ENCODE measurements at regions not wholly inside any gene's neighbourhood (a gene's known extent, or its start where the extent isn't known, plus 50 kb on each side); places are given as distances from the start of the nearest gene placed in this dataset.

GRCh38 chr20:53769041-53769440 lies 175.4 kb upstream of the ZNF217 start:
- TF ChIP-seq, protein P1, sequence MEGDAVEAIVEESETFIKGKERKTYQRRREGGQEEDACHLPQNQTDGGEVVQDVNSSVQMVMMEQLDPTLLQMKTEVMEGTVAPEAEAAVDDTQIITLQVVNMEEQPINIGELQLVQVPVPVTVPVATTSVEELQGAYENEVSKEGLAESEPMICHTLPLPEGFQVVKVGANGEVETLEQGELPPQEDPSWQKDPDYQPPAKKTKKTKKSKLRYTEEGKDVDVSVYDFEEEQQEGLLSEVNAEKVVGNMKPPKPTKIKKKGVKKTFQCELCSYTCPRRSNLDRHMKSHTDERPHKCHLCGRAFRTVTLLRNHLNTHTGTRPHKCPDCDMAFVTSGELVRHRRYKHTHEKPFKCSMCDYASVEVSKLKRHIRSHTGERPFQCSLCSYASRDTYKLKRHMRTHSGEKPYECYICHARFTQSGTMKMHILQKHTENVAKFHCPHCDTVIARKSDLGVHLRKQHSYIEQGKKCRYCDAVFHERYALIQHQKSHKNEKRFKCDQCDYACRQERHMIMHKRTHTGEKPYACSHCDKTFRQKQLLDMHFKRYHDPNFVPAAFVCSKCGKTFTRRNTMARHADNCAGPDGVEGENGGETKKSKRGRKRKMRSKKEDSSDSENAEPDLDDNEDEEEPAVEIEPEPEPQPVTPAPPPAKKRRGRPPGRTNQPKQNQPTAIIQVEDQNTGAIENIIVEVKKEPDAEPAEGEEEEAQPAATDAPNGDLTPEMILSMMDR (IDR thresholded peaks at IDR 0.05 in 8 of 11, conservative IDR thresholded peaks at IDR 0.05 in 3 of 11): no peak
- TF ChIP-seq POLR2A (IDR thresholded peaks at IDR 0.05) (no peak), POLR2AphosphoS5 (IDR thresholded peaks at IDR 0.05) (no peak)
- Histone ChIP-seq H3K4me3 (no peak overlapping the region), H3K36me3 (no peaks in the 10 kb centered on the region), H3K9me3 (no peaks in the 10 kb centered on the region), H3K27me3 (replicated peaks in 1 of 7) (no peaks in the 10 kb centered on the region), H3K4me1 (peaks cover 0 to 11% (median 4%) of the 10 kb centered on the region in 6 donors), H3K27ac (no peak overlapping the region)
- intact Hi-C loops (cut with DNase I; ENCODE audit: low total_unique reads): no loop called here
- no peak for DNase-seq
- WGBS, 5 donors: 79 to 94% (median 91%) methylated on average over 5 of the region's 5 CpGs

DNA sequence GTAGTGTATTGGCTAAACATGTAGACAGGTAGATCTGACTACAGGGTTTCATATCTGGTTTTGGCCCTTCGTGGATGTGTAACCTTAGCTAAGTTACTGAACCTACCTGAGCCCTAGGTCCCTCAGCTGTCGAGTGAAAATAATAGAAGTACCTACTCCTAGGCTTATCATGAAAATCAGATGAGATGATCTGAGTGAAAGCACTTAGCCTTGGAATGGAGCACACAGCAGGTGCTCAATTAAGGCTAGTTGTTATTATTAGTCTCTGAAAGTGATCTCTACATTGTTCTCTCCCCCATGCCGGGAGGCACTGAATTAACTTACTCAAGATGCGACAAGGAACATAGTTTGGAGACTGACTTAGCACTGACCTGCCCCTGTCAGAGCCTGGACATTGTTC lies 174.7 kb upstream of the ZNF217 start:
- H3K4me3 ChIP-seq: no peak overlapping the region
- peaks cover 0 to 11% (median 4%) of the 10 kb centered on the region in 6 donors for H3K4me1 ChIP-seq
- no peaks in the 10 kb centered on the region for H3K27me3 ChIP-seq (replicated peaks in 1 of 7)
- no peak for DNase-seq
- H3K9me3 ChIP-seq: no peaks in the 10 kb centered on the region
- no peak overlapping the region for H3K27ac ChIP-seq
- TF ChIP-seq, protein P1 (IDR thresholded peaks at IDR 0.05 in 8 of 11, conservative IDR thresholded peaks at IDR 0.05 in 3 of 11): no peak
- TF ChIP-seq POLR2AphosphoS5 (IDR thresholded peaks at IDR 0.05) (no peak), POLR2A (IDR thresholded peaks at IDR 0.05) (no peak)
- intact Hi-C loops (cut with DNase I; ENCODE audit: low total_unique reads): no loop called here
- WGBS, 5 donors: 91 to 95% (median 92%) methylated on average over 4 of the region's 4 CpGs
- H3K36me3 ChIP-seq: no peaks in the 10 kb centered on the region

DNA sequence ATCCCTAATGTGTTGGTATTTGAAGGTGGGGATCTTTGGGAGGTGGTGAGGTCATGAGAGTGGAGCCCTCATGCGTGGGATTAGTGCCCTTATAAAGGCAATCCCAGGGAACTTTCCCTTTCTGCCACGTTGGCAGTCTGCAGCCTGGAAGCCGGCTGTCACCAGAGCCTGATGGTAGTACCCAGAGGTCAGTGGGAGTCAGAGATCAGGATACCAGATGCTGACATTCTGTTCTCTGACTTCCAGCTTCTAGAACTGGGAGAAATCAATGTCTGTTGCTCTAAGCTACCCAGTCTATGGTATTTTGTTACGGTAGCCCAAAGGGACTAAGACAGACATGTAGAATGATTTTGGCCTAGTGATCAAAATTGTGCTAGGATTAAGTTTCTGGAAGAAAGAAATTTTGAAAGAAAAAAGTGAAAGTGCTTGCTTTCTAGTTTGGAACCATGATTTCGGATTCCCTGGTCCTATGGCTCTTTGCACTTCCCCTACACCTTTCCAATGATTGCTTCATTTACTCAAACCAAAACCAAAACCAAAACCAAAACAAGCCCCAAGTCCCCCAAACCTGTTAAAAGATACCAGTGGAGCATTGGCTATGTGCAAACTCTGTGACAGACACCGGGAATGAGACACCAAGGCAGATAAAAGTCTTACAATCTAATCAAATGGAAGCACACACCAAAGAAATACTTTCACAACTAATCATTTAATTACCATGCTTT lies 173.7 kb upstream of the ZNF217 start:
- 78 to 90% (median 86%) methylated on average over 6 of the region's 6 CpGs for WGBS, 5 donors
- H3K4me3 ChIP-seq: no peak overlapping the region
- DNase-seq: no peak
- H3K36me3 ChIP-seq: no peaks in the 10 kb centered on the region
- H3K27ac ChIP-seq: no peak overlapping the region
- intact Hi-C loops (cut with DNase I; ENCODE audit: low total_unique reads): no loop called here
- H3K4me1 ChIP-seq: peaks cover 0 to 11% (median 4%) of the 10 kb centered on the region in 6 donors
- TF ChIP-seq, protein P1 (IDR thresholded peaks at IDR 0.05 in 8 of 11, conservative IDR thresholded peaks at IDR 0.05 in 3 of 11): no peak
- TF ChIP-seq POLR2AphosphoS5 (IDR thresholded peaks at IDR 0.05) (no peak), POLR2A (IDR thresholded peaks at IDR 0.05) (no peak)
- no peaks in the 10 kb centered on the region for H3K9me3 ChIP-seq
- H3K27me3 ChIP-seq (replicated peaks in 1 of 7): no peaks in the 10 kb centered on the region

GRCh38 chr20:53764415-53764800 lies 170.8 kb upstream of the ZNF217 start:
- Histone ChIP-seq H3K36me3 (no peaks in the 10 kb centered on the region), H3K4me1 (peaks cover 0 to 20% (median 4%) of the 10 kb centered on the region in 6 donors), H3K4me3 (no peak overlapping the region), H3K27ac (no peak overlapping the region), H3K27me3 (replicated peaks in 1 of 7) (no peaks in the 10 kb centered on the region), H3K9me3 (no peaks in the 10 kb centered on the region)
- 61 to 83% (median 67%) methylated on average over 2 of the region's 2 CpGs for WGBS, 5 donors
- DNase-seq: no peak
- intact Hi-C loops (cut with DNase I; ENCODE audit: low total_unique reads): no loop called here
- no peak for TF ChIP-seq POLR2AphosphoS5 (IDR thresholded peaks at IDR 0.05)
- TF ChIP-seq, protein P1 (IDR thresholded peaks at IDR 0.05 in 8 of 11, conservative IDR thresholded peaks at IDR 0.05 in 3 of 11): no peak
- no peak for TF ChIP-seq POLR2A (IDR thresholded peaks at IDR 0.05)

All from spleen (tissue), 11 donors.